ENCODE measurements at regions not wholly inside any gene's neighbourhood (a gene's known extent, or its start where the extent isn't known, plus 50 kb on each side); places are given as distances from the start of the nearest gene placed in this dataset.
"Not testable (repeated sequence)": the region's sequence is repeated elsewhere in the genome, so short reads cannot be mapped to it uniquely, and the experiment has no call there.

- WGBS = 91% methylated on average over 1 of the region's 1 CpG
- not testable (repeated sequence) for H3K36me3 ChIP-seq (ENCODE audit: insufficient read depth, low read length); H3K9me3 ChIP-seq (ENCODE audit: insufficient read depth, low read depth, low read length); H3K4me3 ChIP-seq (ENCODE audit: low read length); H3K27me3 ChIP-seq (ENCODE audit: insufficient read depth, low read length); H3K27ac ChIP-seq (ENCODE audit: low read depth, low read length); H3K9ac ChIP-seq (ENCODE audit: low read depth, low read length); H3K4me1 ChIP-seq (ENCODE audit: insufficient read depth, low read length)
Measured at GRCh38 chr2:216980510-216980909, 120.6 kb upstream of the TNP1 start.

- Histone ChIP-seq H3K9me3 (ENCODE audit: insufficient read depth, low read depth, low read length) (no peaks in the 10 kb centered on the region), H3K9ac (ENCODE audit: low read depth, low read length) (no peak overlapping the region), H3K27ac (ENCODE audit: low read depth, low read length) (no peak overlapping the region), H3K27me3 (ENCODE audit: insufficient read depth, low read length) (no peaks in the 10 kb centered on the region), H3K4me3 (ENCODE audit: low read length) (no peak overlapping the region), H3K36me3 (ENCODE audit: insufficient read depth, low read length) (no peaks in the 10 kb centered on the region), H3K4me1 (ENCODE audit: insufficient read depth, low read length) (no peaks in the 10 kb centered on the region)
- WGBS = 95% methylated on average over 12 of the region's 12 CpGs
Measured at GRCh38 chr2:216974321-216975302, 114.7 kb upstream of the TNP1 start.

GRCh38 chr2:216971593-216971992, 111.7 kb upstream of the TNP1 start:
- H3K36me3 ChIP-seq (ENCODE audit: insufficient read depth, low read length) = no peaks in the 10 kb centered on the region
- no peak overlapping the region for H3K27ac ChIP-seq (ENCODE audit: low read depth, low read length)
- H3K27me3 ChIP-seq (ENCODE audit: insufficient read depth, low read length) = no peaks in the 10 kb centered on the region
- WGBS = 94% methylated on average over 1 of the region's 2 CpGs
- no peaks in the 10 kb centered on the region for H3K9me3 ChIP-seq (ENCODE audit: insufficient read depth, low read depth, low read length)
- H3K4me3 ChIP-seq (ENCODE audit: low read length) = no peak overlapping the region
- no peaks in the 10 kb centered on the region for H3K4me1 ChIP-seq (ENCODE audit: insufficient read depth, low read length)
- no peak overlapping the region for H3K9ac ChIP-seq (ENCODE audit: low read depth, low read length)

DNA sequence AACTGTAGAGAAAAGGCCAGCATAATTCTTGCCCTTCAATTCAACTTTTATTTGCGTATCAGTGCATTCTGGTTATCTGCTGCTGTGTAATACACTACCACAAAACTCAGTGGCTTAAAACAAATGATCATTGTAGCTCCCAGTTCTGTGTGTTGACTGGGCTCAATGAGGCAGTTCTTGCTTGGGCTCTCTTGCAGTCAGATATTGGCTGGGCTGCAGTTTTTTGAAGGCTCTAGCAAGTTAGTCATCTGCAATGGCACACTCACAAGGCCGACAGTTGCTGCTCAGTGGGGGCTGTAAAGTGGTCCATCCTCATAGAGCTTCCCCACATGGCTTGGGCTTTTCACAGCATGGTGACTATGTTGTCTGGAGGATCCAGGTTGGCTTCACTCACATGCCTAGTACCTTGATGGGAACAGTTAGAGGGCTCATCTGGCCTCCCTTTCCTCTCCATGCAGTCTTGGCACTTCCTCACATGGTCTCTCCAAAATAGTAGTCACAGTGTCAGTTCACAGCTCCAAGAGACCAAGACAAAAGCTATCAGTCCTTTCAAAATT, 110.6 kb upstream of the TNP1 start:
- Histone ChIP-seq H3K27ac (ENCODE audit: low read depth, low read length) (no peak overlapping the region), H3K4me3 (ENCODE audit: low read length) (no peak overlapping the region), H3K36me3 (ENCODE audit: insufficient read depth, low read length) (no peaks in the 10 kb centered on the region), H3K9ac (ENCODE audit: low read depth, low read length) (no peak overlapping the region), H3K4me1 (ENCODE audit: insufficient read depth, low read length) (no peaks in the 10 kb centered on the region), H3K27me3 (ENCODE audit: insufficient read depth, low read length) (no peaks in the 10 kb centered on the region), H3K9me3 (ENCODE audit: insufficient read depth, low read depth, low read length) (no peaks in the 10 kb centered on the region)
- WGBS = 85% methylated on average over 2 of the region's 2 CpGs

GRCh38 chr2:216967889-216968288, 108.0 kb upstream of the TNP1 start:
- no peak overlapping the region for H3K4me3 ChIP-seq (ENCODE audit: low read length)
- no peaks in the 10 kb centered on the region for H3K27me3 ChIP-seq (ENCODE audit: insufficient read depth, low read length)
- no peaks in the 10 kb centered on the region for H3K36me3 ChIP-seq (ENCODE audit: insufficient read depth, low read length)
- H3K9ac ChIP-seq (ENCODE audit: low read depth, low read length) = no peak overlapping the region
- no peaks in the 10 kb centered on the region for H3K9me3 ChIP-seq (ENCODE audit: insufficient read depth, low read depth, low read length)
- no peaks in the 10 kb centered on the region for H3K4me1 ChIP-seq (ENCODE audit: insufficient read depth, low read length)
- WGBS = 85% methylated on average over 1 of the region's 1 CpG
- H3K27ac ChIP-seq (ENCODE audit: low read depth, low read length) = no peak overlapping the region

DNA sequence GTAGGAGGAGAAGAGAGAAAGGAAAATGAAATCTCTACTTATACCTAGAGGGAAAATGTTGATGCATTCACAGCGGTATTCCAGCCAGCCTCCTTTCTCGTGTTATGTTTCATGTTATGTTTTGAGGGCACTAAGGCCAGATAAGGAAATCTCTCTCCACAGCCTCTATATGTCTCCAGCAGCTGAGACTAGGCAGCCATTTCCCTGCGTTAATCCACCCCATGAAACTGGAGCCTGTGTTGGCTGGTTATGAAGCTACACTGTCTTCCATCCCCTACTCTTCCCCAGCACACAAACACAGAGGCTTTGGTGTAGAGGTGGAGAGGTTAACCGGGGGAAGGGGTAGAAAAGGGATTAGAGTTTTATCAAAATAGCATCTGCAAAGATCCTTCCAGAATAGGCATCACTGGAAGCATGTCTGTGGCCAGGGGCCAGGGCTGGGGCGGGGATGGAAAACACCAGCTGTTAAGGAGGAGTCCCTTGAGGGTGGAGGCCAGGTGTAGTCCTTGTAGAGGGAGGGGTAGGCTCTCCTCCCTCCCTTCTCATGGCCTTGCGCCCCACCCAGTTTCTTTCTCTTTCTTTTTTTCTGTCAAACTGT, 100.9 kb upstream of the TNP1 start:
- no peak overlapping the region for H3K9ac ChIP-seq (ENCODE audit: low read depth, low read length)
- H3K27ac ChIP-seq (ENCODE audit: low read depth, low read length) = no peak overlapping the region
- H3K4me3 ChIP-seq (ENCODE audit: low read length) = no peak overlapping the region
- WGBS = 86% methylated on average over 5 of the region's 6 CpGs
- H3K27me3 ChIP-seq (ENCODE audit: insufficient read depth, low read length) = no peaks in the 10 kb centered on the region
- H3K4me1 ChIP-seq (ENCODE audit: insufficient read depth, low read length) = no peaks in the 10 kb centered on the region
- H3K9me3 ChIP-seq (ENCODE audit: insufficient read depth, low read depth, low read length) = no peaks in the 10 kb centered on the region
- H3K36me3 ChIP-seq (ENCODE audit: insufficient read depth, low read length) = no peaks in the 10 kb centered on the region

GRCh38 chr2:216959433-216959832, 99.6 kb upstream of the TNP1 start:
- Histone ChIP-seq H3K9ac (ENCODE audit: low read depth, low read length) (no peak overlapping the region), H3K27me3 (ENCODE audit: insufficient read depth, low read length) (no peaks in the 10 kb centered on the region), H3K36me3 (ENCODE audit: insufficient read depth, low read length) (no peaks in the 10 kb centered on the region), H3K9me3 (ENCODE audit: insufficient read depth, low read depth, low read length) (no peaks in the 10 kb centered on the region), H3K27ac (ENCODE audit: low read depth, low read length) (no peak overlapping the region), H3K4me3 (ENCODE audit: low read length) (no peak overlapping the region), H3K4me1 (ENCODE audit: insufficient read depth, low read length) (no peaks in the 10 kb centered on the region)
- WGBS = 83% methylated on average over 3 of the region's 3 CpGs

DNA sequence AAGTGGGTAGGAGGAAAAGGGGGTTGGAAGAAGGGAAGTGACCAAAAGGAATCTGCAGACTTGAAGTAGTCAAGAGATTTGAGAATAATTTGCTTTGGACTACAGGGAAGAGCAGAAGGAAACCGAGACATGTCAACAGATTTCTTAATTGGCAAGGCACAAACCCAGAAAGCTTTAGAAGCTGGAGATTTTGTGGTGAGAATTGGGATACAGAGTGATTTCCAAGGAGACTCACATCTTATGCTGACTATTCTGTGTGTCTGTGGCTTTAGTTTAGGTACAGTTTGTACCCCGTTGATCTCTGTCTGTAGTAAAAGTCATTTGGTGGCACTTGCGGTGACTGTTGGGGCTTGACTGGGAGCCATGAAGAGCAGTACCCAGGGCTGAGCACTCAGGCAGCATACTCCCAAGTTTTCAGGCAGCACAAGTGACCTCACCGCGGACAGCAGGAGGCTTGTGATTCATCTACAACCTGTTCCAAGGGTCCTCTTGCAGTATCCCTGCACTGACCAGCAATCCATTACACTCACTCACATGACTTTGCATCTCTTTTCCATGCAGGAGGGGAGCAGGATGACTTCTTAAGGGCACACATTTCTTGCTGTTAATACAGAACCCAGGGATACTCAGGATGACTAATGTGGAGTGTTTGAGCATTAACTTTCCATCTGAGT, 97.1 kb upstream of the TNP1 start:
- 91% methylated on average over 5 of the region's 5 CpGs for WGBS
- H3K27ac ChIP-seq (ENCODE audit: low read depth, low read length) = no peak overlapping the region
- no peak overlapping the region for H3K4me3 ChIP-seq (ENCODE audit: low read length)
- H3K4me1 ChIP-seq (ENCODE audit: insufficient read depth, low read length) = no peaks in the 10 kb centered on the region
- H3K36me3 ChIP-seq (ENCODE audit: insufficient read depth, low read length) = no peaks in the 10 kb centered on the region
- no peaks in the 10 kb centered on the region; the same call in 1 of the 2 replicates for H3K9me3 ChIP-seq (ENCODE audit: insufficient read depth, low read depth, low read length)
- no peaks in the 10 kb centered on the region for H3K27me3 ChIP-seq (ENCODE audit: insufficient read depth, low read length)
- no peak overlapping the region for H3K9ac ChIP-seq (ENCODE audit: low read depth, low read length)

DNA sequence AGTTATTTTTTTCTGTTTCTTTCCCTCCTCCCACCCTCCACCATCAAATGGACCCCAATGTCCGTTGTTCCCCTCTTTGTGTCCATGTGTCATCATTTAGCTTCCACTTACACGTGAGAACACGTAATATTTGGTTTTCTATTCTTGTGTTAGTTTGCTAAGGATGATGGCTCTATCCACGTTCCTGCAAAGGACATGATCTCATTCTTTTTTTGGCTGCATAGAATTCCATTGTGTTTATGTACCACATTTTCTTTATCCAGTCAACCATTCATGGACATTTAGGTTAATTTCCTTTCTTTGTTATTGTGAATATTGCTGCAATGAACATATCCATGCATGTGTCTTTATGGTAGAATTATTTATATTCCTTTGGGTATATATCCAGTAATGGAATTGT, 91.3 kb upstream of the TNP1 start:
- Histone ChIP-seq H3K9ac (ENCODE audit: low read depth, low read length) (no peak overlapping the region), H3K4me1 (ENCODE audit: insufficient read depth, low read length) (no peaks in the 10 kb centered on the region), H3K27ac (ENCODE audit: low read depth, low read length) (no peak overlapping the region), H3K36me3 (ENCODE audit: insufficient read depth, low read length) (no peaks in the 10 kb centered on the region), H3K4me3 (ENCODE audit: low read length) (no peak overlapping the region), H3K27me3 (ENCODE audit: insufficient read depth, low read length) (no peaks in the 10 kb centered on the region), H3K9me3 (ENCODE audit: insufficient read depth, low read depth, low read length) (no peaks in the 10 kb centered on the region; the same call in 1 of the 2 replicates)
- WGBS = 89% methylated on average over 3 of the region's 4 CpGs

DNA sequence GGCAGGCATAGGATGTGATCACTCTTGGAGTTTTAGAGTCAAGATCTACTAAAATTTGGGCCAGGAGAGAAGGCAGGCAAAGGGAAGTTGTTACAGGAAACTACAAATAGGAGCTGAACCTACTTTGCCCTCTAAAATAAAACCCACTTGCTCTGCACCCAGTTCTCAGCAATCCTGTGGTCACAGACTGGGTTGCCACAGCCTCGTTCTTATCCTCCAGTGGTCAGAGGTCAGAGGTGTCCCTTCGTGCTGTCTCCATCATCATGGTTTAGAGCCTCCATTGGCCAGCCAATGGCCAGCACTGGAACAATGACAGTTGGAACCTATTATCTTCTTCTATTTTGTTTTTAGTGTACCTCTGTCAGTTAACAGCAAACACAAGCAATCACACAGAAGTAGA, 90.7 kb upstream of the TNP1 start:
- 89% methylated on average over 2 of the region's 2 CpGs for WGBS
- no peak overlapping the region for H3K4me3 ChIP-seq (ENCODE audit: low read length)
- no peak overlapping the region for H3K27ac ChIP-seq (ENCODE audit: low read depth, low read length)

More for the DNA sequence above, 90.7 kb upstream of the TNP1 start:
- Histone ChIP-seq H3K27me3 (ENCODE audit: insufficient read depth, low read length) (no peaks in the 10 kb centered on the region), H3K36me3 (ENCODE audit: insufficient read depth, low read length) (no peaks in the 10 kb centered on the region), H3K9me3 (ENCODE audit: insufficient read depth, low read depth, low read length) (no peaks in the 10 kb centered on the region; the same call in 1 of the 2 replicates), H3K4me1 (ENCODE audit: insufficient read depth, low read length) (no peaks in the 10 kb centered on the region), H3K9ac (ENCODE audit: low read depth, low read length) (no peak overlapping the region)
